NCI-H187 (cell line): ENCODE measurements at regions not wholly inside any gene's neighbourhood (a gene's known extent, or its start where the extent isn't known, plus 50 kb on each side); places are given as distances from the start of the nearest gene placed in this dataset.

Experiments used
- DNase-seq, 2 experiments: peaks; one replicate each; lab custom pipeline; 2025; lab: John Stamatoyannopoulos, UW

- DNase-seq: no peak
Observed at GRCh38 chr14:48874711-48875110, 711.5 kb downstream of the RPS29 start.

GRCh38 chr14:48857366-48857765 is 728.8 kb downstream of the RPS29 start:
- no peak for DNase-seq

DNA sequence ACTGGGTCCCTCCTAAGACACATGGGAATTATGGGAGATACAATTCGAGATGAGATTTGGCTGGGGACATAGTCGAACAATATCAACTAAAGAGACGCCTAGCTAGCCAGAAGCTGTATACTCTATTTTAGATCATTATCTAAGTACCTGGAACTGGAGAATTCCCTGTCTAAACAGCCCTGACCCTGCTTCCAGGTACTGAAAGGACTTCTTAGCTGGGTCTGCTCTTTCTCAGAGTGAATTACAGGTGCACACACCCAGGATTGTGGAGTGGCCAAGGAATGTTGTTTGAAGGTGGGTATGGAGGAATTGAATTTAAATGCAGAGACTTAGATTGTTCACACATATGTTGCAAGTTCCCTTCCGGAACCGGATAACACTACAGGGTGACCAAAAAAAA is 733.0 kb downstream of the RPS29 start:
- DNase-seq: no peak

DNA sequence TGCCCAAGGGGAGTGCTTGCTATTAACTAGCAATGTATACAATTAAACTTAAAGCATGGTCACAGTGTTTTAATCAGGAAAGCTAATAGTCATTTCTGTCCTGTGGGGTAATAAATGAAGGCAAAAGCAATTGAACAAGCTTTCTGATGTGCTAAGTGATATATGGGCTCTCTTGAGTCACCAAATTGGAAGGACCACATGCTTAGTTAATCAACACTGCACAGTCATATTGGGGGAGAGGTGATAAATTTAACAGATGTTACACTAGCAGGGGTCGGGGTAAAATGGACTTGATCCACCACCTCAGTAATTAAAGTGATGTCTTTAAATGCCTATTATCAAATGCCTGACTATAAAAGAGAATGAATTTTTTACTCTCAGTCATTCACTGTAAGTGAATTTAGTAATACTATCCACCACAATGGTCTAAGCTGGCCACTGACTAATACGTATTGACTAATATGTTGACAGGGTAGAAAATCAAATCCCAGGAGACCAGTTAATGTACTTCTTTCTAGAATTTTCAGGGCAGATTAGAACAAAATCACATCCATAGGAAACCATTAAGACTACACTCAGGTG is 736.3 kb downstream of the RPS29 start:
- no peak for DNase-seq

DNA sequence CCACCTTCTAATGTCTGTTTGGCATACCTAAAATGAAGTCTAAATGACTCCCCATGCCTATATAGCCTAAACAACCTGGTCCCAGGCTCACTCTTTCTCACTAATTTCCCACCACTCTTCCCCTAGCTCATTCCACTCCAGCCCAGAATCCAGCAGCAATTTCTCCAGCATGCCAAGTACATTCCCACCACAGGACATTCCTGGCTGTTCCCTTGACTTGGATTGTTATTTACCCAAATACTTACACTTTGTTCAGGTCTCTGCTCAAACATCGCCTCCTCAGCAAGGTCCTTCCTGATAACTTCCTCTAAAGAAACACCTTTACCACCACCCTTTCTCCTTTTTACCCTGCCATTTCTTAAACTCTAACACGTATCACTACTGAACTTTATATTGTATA is 743.4 kb downstream of the RPS29 start:
- DNase-seq: no peak

GRCh38 chr14:48826058-48826457 is 760.1 kb downstream of the RPS29 start:
- no peak for DNase-seq

GRCh38 chr14:48814562-48814961 is 771.6 kb downstream of the RPS29 start:
- no peak for DNase-seq

GRCh38 chr14:48805315-48805714 is 780.9 kb downstream of the RPS29 start:
- DNase-seq: no peak

DNA sequence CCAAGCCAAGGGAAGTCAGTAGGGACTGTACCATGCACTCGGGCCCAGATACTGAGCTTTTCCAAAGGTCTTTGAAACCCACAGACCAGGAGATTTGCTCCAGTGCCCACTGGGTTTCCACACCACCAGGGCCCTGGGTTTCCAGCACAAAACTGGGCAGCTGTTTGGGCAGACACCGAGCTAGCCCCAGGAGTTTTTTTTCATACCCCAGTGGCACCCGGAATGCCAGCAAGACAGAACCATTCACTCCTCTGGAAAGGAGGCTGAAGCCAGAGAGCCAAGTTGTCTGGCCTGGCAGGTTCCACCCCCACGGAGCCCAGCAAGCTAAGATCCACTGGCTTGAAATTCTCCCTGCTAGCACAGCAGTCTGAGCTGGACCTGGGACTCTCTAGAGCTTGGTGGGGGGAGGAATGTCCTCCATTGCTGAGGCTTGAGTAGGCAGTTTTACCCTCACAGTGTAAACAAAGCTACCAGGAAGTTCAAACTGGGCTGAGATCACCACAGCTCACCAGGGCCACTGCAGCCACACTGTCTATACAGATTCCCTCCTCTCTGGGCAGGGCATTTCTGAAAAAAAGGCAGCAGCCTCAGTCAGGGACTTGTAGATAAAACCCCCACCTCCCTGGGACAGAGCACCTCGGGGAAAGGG is 793.7 kb downstream of the RPS29 start:
- DNase-seq: no peak

GRCh38 chr14:48788771-48789170 is 797.4 kb downstream of the RPS29 start:
- no peak for DNase-seq

DNA sequence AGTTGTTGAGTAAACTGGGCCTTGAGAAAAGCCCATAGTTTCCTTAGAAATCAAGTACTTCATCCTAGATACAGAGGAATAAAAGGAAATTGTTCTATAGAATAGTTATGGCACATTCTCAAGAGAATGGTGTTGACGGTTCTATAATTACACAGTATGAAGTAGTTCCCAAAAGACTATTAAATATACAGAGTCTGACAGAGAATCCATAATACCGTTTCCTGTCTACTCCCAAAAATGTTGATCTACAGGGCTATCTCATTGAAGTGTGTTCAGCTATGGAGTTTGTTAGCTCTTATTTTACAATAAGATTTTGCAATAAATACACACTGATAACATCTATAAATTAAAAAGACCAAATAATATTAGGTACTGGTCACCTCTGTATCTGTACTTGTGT is 799.7 kb downstream of the RPS29 start:
- DNase-seq: no peak

DNA sequence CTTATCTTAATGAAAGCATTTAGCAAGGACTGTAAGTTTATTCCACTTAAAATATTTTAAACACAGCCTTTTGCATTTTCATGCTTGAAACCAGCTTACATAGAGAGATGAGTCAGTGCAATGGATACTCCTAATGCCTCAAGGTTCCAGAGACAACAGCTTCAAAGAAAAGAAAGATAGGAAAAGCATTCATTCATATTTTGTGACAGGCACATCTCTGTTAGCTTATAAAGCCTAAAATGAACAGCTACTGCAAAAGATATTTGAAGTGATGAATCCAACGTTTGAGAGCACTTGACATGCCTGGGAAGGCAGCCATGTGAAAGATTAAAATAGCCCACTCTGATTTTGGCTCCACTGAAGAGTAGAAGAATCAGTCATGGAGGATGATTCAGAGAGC is 814.5 kb downstream of the RPS29 start:
- no peak for DNase-seq

DNA sequence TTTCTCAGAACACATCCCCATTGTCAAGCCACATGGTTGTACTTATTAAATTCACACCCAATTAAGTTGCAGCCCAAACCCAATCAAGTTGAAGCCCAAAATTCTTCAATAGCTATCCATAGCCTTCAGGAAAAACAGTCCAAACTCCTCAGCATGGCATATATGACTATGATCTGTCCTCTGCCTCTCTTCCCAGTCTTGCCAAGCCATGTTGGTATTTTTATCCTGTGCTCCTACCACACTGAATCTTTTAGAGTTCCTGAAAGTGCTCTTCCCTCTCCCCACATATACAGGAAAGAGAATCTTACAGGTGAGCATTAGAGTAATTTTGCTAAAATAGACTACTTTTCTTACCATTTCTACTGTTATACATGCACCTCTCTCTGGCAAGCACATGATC is 834.9 kb downstream of the RPS29 start:
- no peak for DNase-seq

DNA sequence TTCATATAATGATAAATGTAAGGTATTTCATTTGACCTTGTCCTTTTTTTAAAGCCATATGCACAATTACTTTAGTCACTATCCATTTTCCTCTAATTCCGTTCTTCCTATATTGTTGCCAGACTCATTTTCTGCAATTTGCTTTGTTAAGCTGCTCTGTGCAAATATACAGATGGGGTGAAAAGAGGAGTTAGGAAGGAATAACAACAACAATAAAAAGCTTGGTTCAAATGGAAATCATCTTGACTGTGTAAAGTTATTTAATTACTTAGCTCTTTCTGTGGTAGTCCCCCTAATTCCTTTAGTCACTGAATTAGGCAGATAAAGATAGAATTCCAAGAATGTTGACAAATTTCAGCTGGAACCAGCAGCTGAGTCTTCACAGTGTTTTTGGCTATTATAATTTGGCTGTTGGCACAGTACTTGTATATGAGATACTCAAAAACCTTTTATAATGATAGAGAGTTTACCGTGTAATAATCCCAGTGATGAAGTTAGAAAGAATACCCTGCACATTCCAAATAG is 838.0 kb downstream of the RPS29 start:
- no peak for DNase-seq

- DNase-seq: no peak
Observed at GRCh38 chr14:48747561-48748089, 838.6 kb downstream of the RPS29 start.

- DNase-seq: no peak
Observed at GRCh38 chr14:48744202-48744601, 842.0 kb downstream of the RPS29 start.

DNA sequence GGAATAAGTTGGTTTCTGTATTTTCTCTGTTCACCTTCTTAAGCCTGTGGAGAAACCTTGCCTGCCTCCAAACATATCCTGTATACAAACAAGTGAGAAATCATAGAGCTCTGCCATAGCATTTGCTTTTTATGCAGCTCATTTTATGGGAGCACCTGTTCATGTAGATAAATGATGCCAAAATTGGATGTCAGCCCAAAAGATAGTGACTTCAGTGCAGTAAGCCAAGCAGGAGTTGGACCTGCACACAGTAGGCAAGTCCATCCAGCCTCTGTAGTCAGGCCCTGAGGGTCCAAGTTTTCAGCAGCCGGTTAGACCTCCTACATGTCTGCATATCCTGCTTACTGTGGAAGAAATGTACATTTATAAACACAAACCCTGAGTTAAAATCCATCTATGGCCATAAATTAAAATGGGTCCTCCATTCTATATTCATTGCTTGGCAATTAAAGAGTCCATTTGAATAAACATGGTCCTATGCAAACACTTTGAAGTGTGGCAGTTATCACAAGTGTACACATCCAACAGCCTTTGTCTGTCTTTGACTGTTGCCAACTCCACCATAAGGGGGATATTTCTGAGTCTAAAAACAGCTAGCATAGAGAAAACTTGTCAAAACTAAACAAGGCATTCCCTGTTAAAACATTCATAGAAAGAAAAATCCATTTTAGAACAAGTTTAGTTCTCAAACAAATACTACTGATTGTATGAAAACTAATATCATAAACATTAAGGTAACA is 847.8 kb downstream of the RPS29 start:
- no peak for DNase-seq

GRCh38 chr14:48735607-48736006 is 850.6 kb downstream of the RPS29 start:
- no peak for DNase-seq

DNA sequence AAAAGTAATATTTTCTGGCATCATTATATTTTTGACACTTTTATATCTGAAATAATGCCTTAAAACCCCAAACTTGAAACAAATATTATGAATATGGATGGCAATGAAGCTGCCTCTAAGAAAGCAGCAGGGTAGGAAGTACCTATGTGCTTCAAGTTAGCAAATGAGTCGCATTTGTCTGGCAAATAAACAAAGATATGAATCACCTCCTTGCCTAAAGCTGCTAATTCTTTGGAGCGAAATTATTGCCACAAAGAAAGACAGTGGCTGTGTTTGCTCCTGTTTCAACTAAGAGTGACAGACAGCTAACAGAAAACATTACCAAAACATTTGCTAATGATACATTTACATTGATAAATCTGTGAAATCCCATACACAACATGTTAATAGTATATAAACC is 854.9 kb downstream of the RPS29 start:
- DNase-seq: no peak

DNA sequence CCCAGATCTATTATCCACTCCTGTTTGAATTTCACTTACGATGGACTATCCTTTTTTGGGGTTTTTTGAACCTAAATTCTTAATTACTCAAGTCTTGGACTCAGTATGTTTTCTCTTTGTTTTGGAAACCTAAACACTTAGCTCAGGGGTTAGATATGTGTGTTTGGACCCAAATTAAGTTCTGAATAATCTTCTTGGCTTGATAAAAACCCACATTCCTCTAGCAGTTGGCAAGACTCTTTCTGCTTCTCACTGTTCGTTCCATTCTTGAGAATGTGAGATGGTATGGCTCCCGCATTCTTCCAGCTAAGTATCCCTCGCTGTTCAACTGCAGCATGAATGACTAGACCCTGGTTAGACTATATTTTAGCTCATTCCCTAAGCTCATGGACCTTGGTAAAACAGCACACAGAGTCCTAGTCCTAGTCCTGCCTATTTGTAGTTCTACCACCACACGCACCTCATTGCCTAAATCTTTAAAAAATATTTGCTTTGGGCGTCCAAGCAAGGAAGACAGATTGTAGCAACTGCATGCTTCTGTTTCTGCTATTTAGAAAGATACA is 860.0 kb downstream of the RPS29 start:
- DNase-seq: no peak

GRCh38 chr14:48725051-48725734 is 861.0 kb downstream of the RPS29 start:
- no peak for DNase-seq

GRCh38 chr14:48723841-48724495 is 862.2 kb downstream of the RPS29 start:
- DNase-seq: no peak
